ENCODE measurements at regions not wholly inside any gene's neighbourhood (a gene's known extent, or its start where the extent isn't known, plus 50 kb on each side); places are given as distances from the start of the nearest gene placed in this dataset.

DNA sequence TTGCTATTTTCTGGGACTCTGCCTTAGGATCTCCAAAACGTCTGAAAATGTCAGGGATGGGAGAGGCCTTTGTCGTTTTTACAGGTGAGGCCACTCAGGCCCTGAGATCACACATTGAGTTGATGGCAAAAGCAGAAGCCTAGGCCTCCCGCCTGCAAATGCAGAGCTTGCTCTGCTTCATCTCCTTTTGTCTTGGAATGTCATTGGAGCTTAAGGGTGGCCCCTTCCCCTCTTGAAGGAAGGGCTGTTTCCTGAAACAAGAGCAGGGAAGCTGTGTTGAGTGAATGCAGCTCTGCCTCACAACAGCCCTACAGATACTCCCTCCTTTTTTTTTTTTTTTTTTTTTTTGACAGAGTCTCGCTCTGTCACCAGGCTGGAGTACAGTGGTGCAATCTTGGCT, 123.5 kb downstream of the GLI2 start:
- no peak for DNase-seq
- Histone ChIP-seq H2AFZ (ENCODE audit: insufficient read depth, low read depth, low read length, poor library complexity, severe bottlenecking) (no peak overlapping the region), H3K9ac (ENCODE audit: low read length) (no peak overlapping the region), H3K4me3 (ENCODE audit: control extremely low read depth in 1 of 5, extremely low read depth in 1 of 5, insufficient read depth in 1 of 5, low read depth in 2 of 5, low read length in 4 of 5) (no peak overlapping the region), H3K79me2 (ENCODE audit: control insufficient read depth, insufficient read depth, low read length) (no peaks in the 10 kb centered on the region), H3K36me3 (replicated peaks in 1 of 2; ENCODE audit: control extremely low read depth in 1 of 2, control insufficient read depth in 1 of 2, extremely low read depth in 1 of 2, insufficient read depth in 2 of 2, low read length in 1 of 2) (no peaks in the 10 kb centered on the region), H3K4me2 (replicated peaks; ENCODE audit: low read depth, low read length, poor library complexity, severe bottlenecking) (no peak overlapping the region), H4K20me1 (ENCODE audit: control insufficient read depth, insufficient read depth, low read length, poor library complexity, severe bottlenecking) (no peaks in the 10 kb centered on the region), H3K4me1 (ENCODE audit: control insufficient read depth in 2 of 2, insufficient read depth in 2 of 2, low read length in 2 of 2) (no peaks in the 10 kb centered on the region), H3K27me3 (replicated peaks in 1 of 4; ENCODE audit: control extremely low read depth in 1 of 4, control insufficient read depth in 3 of 4, insufficient read depth in 4 of 4, low read length in 3 of 4) (no peaks in the 10 kb centered on the region), H3K9me3 (ENCODE audit: control extremely low read depth in 1 of 3, control insufficient read depth in 2 of 3, insufficient read depth in 1 of 3, low read length in 2 of 3) (no peaks in the 10 kb centered on the region), H3K27ac (ENCODE audit: low read length in 2 of 2) (no peak overlapping the region)
- Mint-ChIP-seq H3K4me1 (no peaks in the 10 kb centered on the region), H3K4me3 (no peak overlapping the region), H3K27me3 (no peaks in the 10 kb centered on the region), H3K9me3 (ENCODE audit: insufficient read depth) (no peaks in the 10 kb centered on the region), H3K27ac (no peak overlapping the region)
- WGBS (ENCODE audit: insufficient coverage) = 75% methylated on average over 4 of the region's 4 CpGs
- ChIA-PET POLR2A (no interaction called here), CTCF (no interaction called here)
- no peak for ATAC-seq (ENCODE audit: low read depth)
- TF ChIP-seq, protein P1, sequence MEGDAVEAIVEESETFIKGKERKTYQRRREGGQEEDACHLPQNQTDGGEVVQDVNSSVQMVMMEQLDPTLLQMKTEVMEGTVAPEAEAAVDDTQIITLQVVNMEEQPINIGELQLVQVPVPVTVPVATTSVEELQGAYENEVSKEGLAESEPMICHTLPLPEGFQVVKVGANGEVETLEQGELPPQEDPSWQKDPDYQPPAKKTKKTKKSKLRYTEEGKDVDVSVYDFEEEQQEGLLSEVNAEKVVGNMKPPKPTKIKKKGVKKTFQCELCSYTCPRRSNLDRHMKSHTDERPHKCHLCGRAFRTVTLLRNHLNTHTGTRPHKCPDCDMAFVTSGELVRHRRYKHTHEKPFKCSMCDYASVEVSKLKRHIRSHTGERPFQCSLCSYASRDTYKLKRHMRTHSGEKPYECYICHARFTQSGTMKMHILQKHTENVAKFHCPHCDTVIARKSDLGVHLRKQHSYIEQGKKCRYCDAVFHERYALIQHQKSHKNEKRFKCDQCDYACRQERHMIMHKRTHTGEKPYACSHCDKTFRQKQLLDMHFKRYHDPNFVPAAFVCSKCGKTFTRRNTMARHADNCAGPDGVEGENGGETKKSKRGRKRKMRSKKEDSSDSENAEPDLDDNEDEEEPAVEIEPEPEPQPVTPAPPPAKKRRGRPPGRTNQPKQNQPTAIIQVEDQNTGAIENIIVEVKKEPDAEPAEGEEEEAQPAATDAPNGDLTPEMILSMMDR (IDR thresholded peaks at IDR 0.05) = no peak
- no peak for TF ChIP-seq EZH2 (IDR thresholded peaks at IDR 0.05; ENCODE audit: borderline replicate concordance, insufficient read depth, low read depth, low read length, poor library complexity, severe bottlenecking)
- intact Hi-C loops (cut with micrococcal nuclease) = no loop called here

DNA sequence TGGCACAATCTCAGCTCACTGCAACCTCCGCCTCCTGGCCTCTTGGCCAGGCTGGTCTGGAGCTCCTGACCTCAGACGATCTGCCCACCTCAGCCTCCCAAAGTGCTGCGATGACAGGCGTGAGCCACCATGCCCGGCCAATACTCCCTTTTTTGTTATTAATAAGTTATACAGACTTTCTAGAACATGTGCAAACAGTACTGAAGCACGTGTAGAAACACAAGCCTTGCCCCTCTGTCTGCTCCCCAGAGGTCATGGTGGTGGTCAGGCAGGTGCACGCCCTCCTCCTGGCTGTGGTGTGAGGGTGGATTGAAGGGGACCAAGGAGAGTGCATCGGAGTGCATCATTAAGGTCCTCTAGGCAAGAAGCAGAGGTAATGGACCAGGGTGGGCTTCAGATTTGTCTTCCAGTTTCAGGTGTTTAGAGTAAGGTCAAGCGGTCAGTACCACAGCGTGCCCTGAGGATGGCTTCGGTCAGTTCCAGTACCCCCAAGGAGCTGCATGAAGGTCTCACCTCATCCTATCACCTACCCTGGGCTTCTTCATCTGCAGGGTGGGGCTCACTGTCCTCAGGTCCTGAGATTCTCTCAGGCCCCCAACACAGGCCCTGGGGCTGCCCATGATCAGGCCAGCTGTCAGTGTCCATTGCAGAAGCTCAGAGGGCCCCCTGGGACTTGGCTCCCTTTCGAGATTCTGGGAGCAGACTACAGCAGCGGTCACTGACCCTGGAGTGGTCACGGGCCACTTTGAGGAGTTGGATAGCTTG, 124.3 kb downstream of the GLI2 start:
- peaks cover 0 to 2% (median 0%) of the 10 kb centered on the region in 3 donors for H3K9me3 ChIP-seq (ENCODE audit: control extremely low read depth in 1 of 3, control insufficient read depth in 2 of 3, insufficient read depth in 1 of 3, low read length in 2 of 3)

More for the DNA sequence above, 124.3 kb downstream of the GLI2 start:
- Mint-ChIP-seq H3K27me3 (no peaks in the 10 kb centered on the region), H3K27ac (no peak overlapping the region), H3K4me1 (no peaks in the 10 kb centered on the region), H3K9me3 (ENCODE audit: insufficient read depth) (no peaks in the 10 kb centered on the region), H3K4me3 (no peak overlapping the region)
- no peaks in the 10 kb centered on the region for H3K27me3 ChIP-seq (replicated peaks in 1 of 4; ENCODE audit: control extremely low read depth in 1 of 4, control insufficient read depth in 3 of 4, insufficient read depth in 4 of 4, low read length in 3 of 4)
- H3K79me2 ChIP-seq (ENCODE audit: control insufficient read depth, insufficient read depth, low read length) = no peaks in the 10 kb centered on the region
- ChIA-PET CTCF (no interaction called here), POLR2A (no interaction called here)
- no peak overlapping the region for H2AFZ ChIP-seq (ENCODE audit: insufficient read depth, low read depth, low read length, poor library complexity, severe bottlenecking)
- 88% methylated on average over 12 of the region's 14 CpGs for WGBS (ENCODE audit: insufficient coverage)
- H3K4me2 ChIP-seq (replicated peaks; ENCODE audit: low read depth, low read length, poor library complexity, severe bottlenecking) = no peak overlapping the region
- H4K20me1 ChIP-seq (ENCODE audit: control insufficient read depth, insufficient read depth, low read length, poor library complexity, severe bottlenecking) = no peaks in the 10 kb centered on the region
- no peaks in the 10 kb centered on the region for H3K36me3 ChIP-seq (replicated peaks in 1 of 2; ENCODE audit: control extremely low read depth in 1 of 2, control insufficient read depth in 1 of 2, extremely low read depth in 1 of 2, insufficient read depth in 2 of 2, low read length in 1 of 2)
- DNase-seq (no peak), ATAC-seq (ENCODE audit: low read depth) (no peak)
- no peak overlapping the region for H3K27ac ChIP-seq (ENCODE audit: low read length in 2 of 2)
- no peak overlapping the region for H3K9ac ChIP-seq (ENCODE audit: low read length)
- H3K4me1 ChIP-seq (ENCODE audit: control insufficient read depth in 2 of 2, insufficient read depth in 2 of 2, low read length in 2 of 2) = no peaks in the 10 kb centered on the region
- H3K4me3 ChIP-seq (ENCODE audit: control extremely low read depth in 1 of 5, extremely low read depth in 1 of 5, insufficient read depth in 1 of 5, low read depth in 2 of 5, low read length in 4 of 5) = no peak overlapping the region
- intact Hi-C loops (cut with micrococcal nuclease) = no loop called here
- TF ChIP-seq, protein P1 (IDR thresholded peaks at IDR 0.05) = no peak
- no peak for TF ChIP-seq EZH2 (IDR thresholded peaks at IDR 0.05; ENCODE audit: borderline replicate concordance, insufficient read depth, low read depth, low read length, poor library complexity, severe bottlenecking)

All from B cell (primary cell).